ENCODE measurements at regions not wholly inside any gene's neighbourhood (a gene's known extent, or its start where the extent isn't known, plus 50 kb on each side); places are given as distances from the start of the nearest gene placed in this dataset.

- H3K27me3 ChIP-seq (replicated peaks; ENCODE audit: control insufficient read depth, insufficient read depth, low read length), result no peaks in the 10 kb centered on the region
- no peak for TF ChIP-seq CTCF (IDR thresholded peaks at IDR 0.05; ENCODE audit: insufficient read depth in 1 of 2, low read depth in 1 of 2, low read length in 1 of 2, severe bottlenecking in 1 of 2, unreplicated experiment in 1 of 2)
- Mint-ChIP-seq H3K4me3 (ENCODE audit: unreplicated experiment) (no peak overlapping the region), H3K27ac (ENCODE audit: unreplicated experiment) (no peak overlapping the region), H3K36me3 (ENCODE audit: insufficient read depth, unreplicated experiment) (no peaks in the 10 kb centered on the region), H3K9me3 (ENCODE audit: unreplicated experiment) (no peaks in the 10 kb centered on the region), H3K4me1 (ENCODE audit: low read depth, unreplicated experiment) (no peaks in the 10 kb centered on the region), H3K27me3 (ENCODE audit: insufficient read depth, unreplicated experiment) (no peaks in the 10 kb centered on the region)
- DNase-seq, result no peak
- H3K9me3 ChIP-seq, result no peaks in the 10 kb centered on the region
- POLR2A ChIA-PET, result no interaction called here
- BruUV-seq (replicated peaks), result no TSS peak
- CTCF ChIA-PET, result interaction anchor here (0.7 kb wide), 1 partner anchor 1493 kb away, joined by 4 read pairs; no protein-coding TSS in a partner anchor
- H3K4me3 ChIP-seq (ENCODE audit: low read depth, low read length), result no peak overlapping the region
- intact Hi-C loops (cut with micrococcal nuclease; ENCODE audit: unreplicated experiment), result no loop called here
- H3K36me3 ChIP-seq (ENCODE audit: control insufficient read depth, insufficient read depth, low read length), result no peaks in the 10 kb centered on the region
- no peaks in the 10 kb centered on the region for H3K4me1 ChIP-seq
Measured at GRCh38 chr4:45518832-45519231, 605.0 kb downstream of the GABRG1 start.

- no peak overlapping the region for H3K27ac Mint-ChIP-seq (ENCODE audit: unreplicated experiment)
- no peak overlapping the region for H3K4me3 ChIP-seq (ENCODE audit: low read depth, low read length)
- H3K4me1 Mint-ChIP-seq (ENCODE audit: low read depth, unreplicated experiment), result no peaks in the 10 kb centered on the region
- H3K36me3 Mint-ChIP-seq (ENCODE audit: insufficient read depth, unreplicated experiment), result no peaks in the 10 kb centered on the region
- ChIA-PET POLR2A (no interaction called here), CTCF (no interaction called here)
- H3K4me3 Mint-ChIP-seq (ENCODE audit: unreplicated experiment), result no peak overlapping the region
- no peaks in the 10 kb centered on the region for H3K27me3 Mint-ChIP-seq (ENCODE audit: insufficient read depth, unreplicated experiment)
- H3K9me3 Mint-ChIP-seq (ENCODE audit: unreplicated experiment), result no peaks in the 10 kb centered on the region
- H3K9me3 ChIP-seq, result no peaks in the 10 kb centered on the region
- intact Hi-C loops (cut with micrococcal nuclease; ENCODE audit: unreplicated experiment), result no loop called here
- TF ChIP-seq CTCF (IDR thresholded peaks at IDR 0.05; ENCODE audit: insufficient read depth in 1 of 2, low read depth in 1 of 2, low read length in 1 of 2, severe bottlenecking in 1 of 2, unreplicated experiment in 1 of 2), result no peak
- H3K4me1 ChIP-seq, result no peaks in the 10 kb centered on the region
- H3K36me3 ChIP-seq (ENCODE audit: control insufficient read depth, insufficient read depth, low read length), result no peaks in the 10 kb centered on the region
- no TSS peak for BruUV-seq (replicated peaks)
- H3K27me3 ChIP-seq (replicated peaks; ENCODE audit: control insufficient read depth, insufficient read depth, low read length), result no peaks in the 10 kb centered on the region
- no peak for DNase-seq
Measured at GRCh38 chr4:45502471-45502870, 621.4 kb downstream of the GABRG1 start.

- Histone ChIP-seq H3K4me3 (ENCODE audit: low read depth, low read length) (no peak overlapping the region), H3K9me3 (no peaks in the 10 kb centered on the region), H3K36me3 (ENCODE audit: control insufficient read depth, insufficient read depth, low read length) (no peaks in the 10 kb centered on the region), H3K27me3 (replicated peaks; ENCODE audit: control insufficient read depth, insufficient read depth, low read length) (no peaks in the 10 kb centered on the region), H3K4me1 (no peaks in the 10 kb centered on the region)
- Mint-ChIP-seq H3K4me1 (ENCODE audit: low read depth, unreplicated experiment) (no peaks in the 10 kb centered on the region), H3K9me3 (ENCODE audit: unreplicated experiment) (no peaks in the 10 kb centered on the region), H3K4me3 (ENCODE audit: unreplicated experiment) (no peak overlapping the region), H3K27ac (ENCODE audit: unreplicated experiment) (no peak overlapping the region), H3K36me3 (ENCODE audit: insufficient read depth, unreplicated experiment) (no peaks in the 10 kb centered on the region), H3K27me3 (ENCODE audit: insufficient read depth, unreplicated experiment) (no peaks in the 10 kb centered on the region)
- no peak for TF ChIP-seq CTCF (IDR thresholded peaks at IDR 0.05; ENCODE audit: insufficient read depth in 1 of 2, low read depth in 1 of 2, low read length in 1 of 2, severe bottlenecking in 1 of 2, unreplicated experiment in 1 of 2)
- intact Hi-C loops (cut with micrococcal nuclease; ENCODE audit: unreplicated experiment), result no loop called here
- ChIA-PET CTCF (no interaction called here), POLR2A (no interaction called here)
- BruUV-seq (replicated peaks), result no TSS peak
- no peak for DNase-seq
Measured at GRCh38 chr4:45484740-45485139, 639.1 kb downstream of the GABRG1 start.

Measured in Caco-2 (cell line).